ENCODE measurements at regions not wholly inside any gene's neighbourhood (a gene's known extent, or its start where the extent isn't known, plus 50 kb on each side); places are given as distances from the start of the nearest gene placed in this dataset.

GRCh38 chr6:19127081-19127480 is 710.1 kb upstream of the ID4 start:
- TF ChIP-seq EZH2 (IDR thresholded peaks at IDR 0.05; ENCODE audit: borderline replicate concordance, insufficient read depth, low read length, poor library complexity, severe bottlenecking) (no peak), POLR2AphosphoS5 (IDR thresholded peaks at IDR 0.05) (no peak), RAD21 (conservative IDR thresholded peaks at IDR 0.05) (no peak), TAF1 (IDR thresholded peaks at IDR 0.05; ENCODE audit: low read depth) (no peak), EP300 (conservative IDR thresholded peaks at IDR 0.05; ENCODE audit: poor library complexity, severe bottlenecking) (no peak)
- TF ChIP-seq, protein P1, sequence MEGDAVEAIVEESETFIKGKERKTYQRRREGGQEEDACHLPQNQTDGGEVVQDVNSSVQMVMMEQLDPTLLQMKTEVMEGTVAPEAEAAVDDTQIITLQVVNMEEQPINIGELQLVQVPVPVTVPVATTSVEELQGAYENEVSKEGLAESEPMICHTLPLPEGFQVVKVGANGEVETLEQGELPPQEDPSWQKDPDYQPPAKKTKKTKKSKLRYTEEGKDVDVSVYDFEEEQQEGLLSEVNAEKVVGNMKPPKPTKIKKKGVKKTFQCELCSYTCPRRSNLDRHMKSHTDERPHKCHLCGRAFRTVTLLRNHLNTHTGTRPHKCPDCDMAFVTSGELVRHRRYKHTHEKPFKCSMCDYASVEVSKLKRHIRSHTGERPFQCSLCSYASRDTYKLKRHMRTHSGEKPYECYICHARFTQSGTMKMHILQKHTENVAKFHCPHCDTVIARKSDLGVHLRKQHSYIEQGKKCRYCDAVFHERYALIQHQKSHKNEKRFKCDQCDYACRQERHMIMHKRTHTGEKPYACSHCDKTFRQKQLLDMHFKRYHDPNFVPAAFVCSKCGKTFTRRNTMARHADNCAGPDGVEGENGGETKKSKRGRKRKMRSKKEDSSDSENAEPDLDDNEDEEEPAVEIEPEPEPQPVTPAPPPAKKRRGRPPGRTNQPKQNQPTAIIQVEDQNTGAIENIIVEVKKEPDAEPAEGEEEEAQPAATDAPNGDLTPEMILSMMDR (IDR thresholded peaks at IDR 0.05; ENCODE audit: poor library complexity, severe bottlenecking) = no peak
- TF ChIP-seq, protein P2, sequence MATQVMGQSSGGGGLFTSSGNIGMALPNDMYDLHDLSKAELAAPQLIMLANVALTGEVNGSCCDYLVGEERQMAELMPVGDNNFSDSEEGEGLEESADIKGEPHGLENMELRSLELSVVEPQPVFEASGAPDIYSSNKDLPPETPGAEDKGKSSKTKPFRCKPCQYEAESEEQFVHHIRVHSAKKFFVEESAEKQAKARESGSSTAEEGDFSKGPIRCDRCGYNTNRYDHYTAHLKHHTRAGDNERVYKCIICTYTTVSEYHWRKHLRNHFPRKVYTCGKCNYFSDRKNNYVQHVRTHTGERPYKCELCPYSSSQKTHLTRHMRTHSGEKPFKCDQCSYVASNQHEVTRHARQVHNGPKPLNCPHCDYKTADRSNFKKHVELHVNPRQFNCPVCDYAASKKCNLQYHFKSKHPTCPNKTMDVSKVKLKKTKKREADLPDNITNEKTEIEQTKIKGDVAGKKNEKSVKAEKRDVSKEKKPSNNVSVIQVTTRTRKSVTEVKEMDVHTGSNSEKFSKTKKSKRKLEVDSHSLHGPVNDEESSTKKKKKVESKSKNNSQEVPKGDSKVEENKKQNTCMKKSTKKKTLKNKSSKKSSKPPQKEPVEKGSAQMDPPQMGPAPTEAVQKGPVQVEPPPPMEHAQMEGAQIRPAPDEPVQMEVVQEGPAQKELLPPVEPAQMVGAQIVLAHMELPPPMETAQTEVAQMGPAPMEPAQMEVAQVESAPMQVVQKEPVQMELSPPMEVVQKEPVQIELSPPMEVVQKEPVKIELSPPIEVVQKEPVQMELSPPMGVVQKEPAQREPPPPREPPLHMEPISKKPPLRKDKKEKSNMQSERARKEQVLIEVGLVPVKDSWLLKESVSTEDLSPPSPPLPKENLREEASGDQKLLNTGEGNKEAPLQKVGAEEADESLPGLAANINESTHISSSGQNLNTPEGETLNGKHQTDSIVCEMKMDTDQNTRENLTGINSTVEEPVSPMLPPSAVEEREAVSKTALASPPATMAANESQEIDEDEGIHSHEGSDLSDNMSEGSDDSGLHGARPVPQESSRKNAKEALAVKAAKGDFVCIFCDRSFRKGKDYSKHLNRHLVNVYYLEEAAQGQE (IDR thresholded peaks at IDR 0.05; ENCODE audit: borderline replicate concordance) = no peak
